HCT116 (cell line): ENCODE measurements at regions not wholly inside any gene's neighbourhood (a gene's known extent, or its start where the extent isn't known, plus 50 kb on each side); places are given as distances from the start of the nearest gene placed in this dataset.

Experiments used
- ATAC-seq: fragments of 200-7000 bp; cut with Tn5 transposase; 2 replicates; pipeline ENCODE4 v1.9.1; 2020; ENCODE audit warnings: mild to moderate bottlenecking, moderate library complexity
- BruUV-seq: library from RNA; stranded (reverse); fragments of 400-500 nt; replicated peaks from 2 replicates; lab custom pipeline; 2021; lab: Mats Ljungman, UMichigan
- CTCF ChIA-PET: fragments of 300-600 bp; sonication (Branson Sonifier 250); formaldehyde crosslinking; loops from one replicate; lab custom pipeline; 2021; ENCODE audit warnings: antibody characterized with exemption; lab: Charles Lee
- POLR2A ChIA-PET: fragments of 300-600, 350-600 bp; sonication (Branson Sonifier 250); formaldehyde crosslinking; loops from one replicate; lab custom pipeline; 2021; ENCODE audit warnings: antibody characterized with exemption; lab: Charles Lee
- RAD21 ChIA-PET, 2 experiments: fragments of 300-600 bp; sonication (Branson Sonifier 250); formaldehyde crosslinking; loops; one replicate each; lab custom pipeline; 2023; ENCODE audit warnings: low total read pairs in 2 of 2; ENCODE audit not compliant: uncharacterized antibody in 2 of 2, unreplicated experiment in 2 of 2, low non-redundant PET in 1 of 2; lab: Charles Lee
- DNase-seq: peaks from one replicate; pipeline ENCODE4 v3.0.0-alpha.2; 2010; ENCODE audit warnings: low read depth, low spot score
- H2AFZ ChIP-seq: fragments of 200-600 bp; shearing (Covaris generic), sonication (generic); 2 replicates; pipeline ENCODE4 v1.6.1; 2017; ENCODE audit warnings: low read depth, mixed run types, mixed read lengths, antibody characterized with exemption, low read length; ENCODE audit not compliant: poor library complexity, severe bottlenecking
- H3K27ac ChIP-seq: 2 replicates; pipeline ENCODE4 v1.5.1; 2012; ENCODE audit warnings: low read depth, low read length
- H3K27me3 ChIP-seq: fragments of 200-600 bp; sonication (generic); 2 replicates; pipeline ENCODE4 v1.6.1; 2016; ENCODE audit warnings: mixed run types, low read length, mixed read lengths; ENCODE audit not compliant: insufficient read depth
- H3K36me3 ChIP-seq, 2 experiments: fragments of 200-500 bp in 1 of 2; fragments of 200-600 bp in 1 of 2; sonication (Bioruptor generic) in 1 of 2; sonication (generic) in 1 of 2; 2 replicates each; pipeline versions ENCODE4 v1.5.1 to v1.6.1; 2014 to 2016; ENCODE audit warnings: low read length in 2 of 2, inconsistent platforms in 1 of 2, mixed read lengths in 1 of 2, mixed run types in 1 of 2; ENCODE audit not compliant: insufficient read depth in 2 of 2, control insufficient read depth in 1 of 2
- H3K4me1 ChIP-seq, 2 experiments: fragments of 200-600 bp in 1 of 2; sonication (generic) in 1 of 2; 2 replicates each; pipeline versions ENCODE4 v1.5.1 to v1.6.1; 2012 to 2017; ENCODE audit warnings: low read length in 2 of 2, inconsistent platforms in 1 of 2, mild to moderate bottlenecking in 1 of 2, mixed read lengths in 1 of 2, mixed run types in 1 of 2, moderate library complexity in 1 of 2; ENCODE audit not compliant: insufficient read depth in 2 of 2, control insufficient read depth in 1 of 2
- H3K4me2 ChIP-seq: fragments of 200-600 bp; sonication (generic); 2 replicates; pipeline ENCODE4 v1.6.1; 2017; ENCODE audit warnings: mixed run types, low read length, mixed read lengths
- H3K4me3 ChIP-seq, 2 experiments: fragments of 200-600 bp in 1 of 2; sonication (generic) in 1 of 2; replicated peaks in 1 of 2; 2 replicates each; pipeline ENCODE4 v1.5.1; 2011 to 2016; ENCODE audit warnings: low read length in 2 of 2, control low read depth in 1 of 2, low read depth in 1 of 2, mild to moderate bottlenecking in 1 of 2, mixed read lengths in 1 of 2, mixed run types in 1 of 2
- H3K79me2 ChIP-seq: fragments of 200-600 bp; sonication (generic); 2 replicates; pipeline ENCODE4 v1.6.1; 2017; ENCODE audit warnings: mild to moderate bottlenecking, mixed run types, low read length, moderate library complexity, mixed read lengths; ENCODE audit not compliant: insufficient read depth
- H3K9ac ChIP-seq: fragments of 200-600 bp; sonication (generic); 2 replicates; pipeline ENCODE4 v1.6.1; 2016; ENCODE audit warnings: low read length, mixed read lengths
- H3K9me2 ChIP-seq: fragments of 200-600 bp; sonication (generic), shearing (Covaris generic); 2 replicates; pipeline ENCODE4 v1.6.1; 2017; ENCODE audit warnings: mixed run types, mild to moderate bottlenecking, moderate library complexity; ENCODE audit not compliant: insufficient read depth
- H3K9me3 ChIP-seq, 2 experiments: fragments of 200-500 bp in 1 of 2; fragments of 200-600 bp in 1 of 2; sonication (Bioruptor generic) in 1 of 2; sonication (generic) in 1 of 2; 2 replicates each; pipeline ENCODE4 v1.6.1; 2014 to 2017; ENCODE audit warnings: low read length in 2 of 2, mixed read lengths in 2 of 2, inconsistent platforms in 1 of 2, low read depth in 1 of 2, mild to moderate bottlenecking in 1 of 2, mixed run types in 1 of 2, moderate library complexity in 1 of 2; ENCODE audit not compliant: control insufficient read depth in 1 of 2, insufficient read depth in 1 of 2
- H4K20me1 ChIP-seq: fragments of 200-600 bp; sonication (generic), shearing (Covaris generic); 2 replicates; pipeline ENCODE4 v1.6.1; 2017; ENCODE audit warnings: mixed run types, mild to moderate bottlenecking, moderate library complexity; ENCODE audit not compliant: insufficient read depth
- CBX3 ChIP-seq: IDR thresholded peaks from 2 replicates; pipeline ENCODE4 v1.6.1; 2012; ENCODE audit warnings: low read depth
- CEBPB ChIP-seq: IDR thresholded peaks from 2 replicates; pipeline ENCODE4 v1.6.1; 2012; ENCODE audit warnings: low read depth
- EGR1 ChIP-seq: IDR thresholded peaks from 2 replicates; pipeline ENCODE4 v1.6.1; 2012; ENCODE audit warnings: low read depth
- ELF1 ChIP-seq: IDR thresholded peaks from 2 replicates; pipeline ENCODE4 v1.6.1; 2012; ENCODE audit warnings: low read depth, borderline replicate concordance
- FOSL1 ChIP-seq: IDR thresholded peaks from 2 replicates; pipeline ENCODE4 v1.6.1; 2012; ENCODE audit warnings: low read depth
- JUND ChIP-seq: IDR thresholded peaks from 2 replicates; pipeline ENCODE4 v1.6.1; 2012
- POLR2AphosphoS5 ChIP-seq: IDR thresholded peaks from 2 replicates; pipeline ENCODE4 v1.6.1; 2011; ENCODE audit warnings: mild to moderate bottlenecking, low read depth, low read length, moderate library complexity
- RAD21 ChIP-seq: IDR thresholded peaks from 2 replicates; pipeline ENCODE4 v1.6.1; 2012; ENCODE audit warnings: low read depth, mild to moderate bottlenecking
- REST ChIP-seq: IDR thresholded peaks from 2 replicates; pipeline ENCODE4 v1.6.1; 2012; ENCODE audit warnings: low read depth
- SIN3A ChIP-seq: IDR thresholded peaks from 2 replicates; pipeline ENCODE4 v1.6.1; 2012; ENCODE audit warnings: low read depth
- SRF ChIP-seq: IDR thresholded peaks from 2 replicates; pipeline ENCODE4 v1.6.1; 2012; ENCODE audit warnings: low read depth
- TCF7L2 ChIP-seq: IDR thresholded peaks from 2 replicates; pipeline ENCODE4 v1.7.0; 2011; ENCODE audit warnings: borderline replicate concordance, inconsistent platforms; ENCODE audit not compliant: insufficient read depth, insufficient read length; ENCODE audit errors: extremely low read depth
- YY1 ChIP-seq: IDR thresholded peaks from 2 replicates; pipeline ENCODE4 v1.6.1; 2011; ENCODE audit warnings: low read length, low read depth, moderate library complexity, mild to moderate bottlenecking; ENCODE audit not compliant: insufficient replicate concordance; ENCODE audit errors: extremely low read depth
- ZBTB33 ChIP-seq: IDR thresholded peaks from 2 replicates; pipeline ENCODE4 v1.6.1; 2011; ENCODE audit warnings: mild to moderate bottlenecking, low read length, moderate library complexity; ENCODE audit not compliant: insufficient replicate concordance; ENCODE audit errors: extremely low read depth
- ZFX ChIP-seq: fragments of 450-650 bp; IDR thresholded peaks from 2 replicates; pipeline ENCODE4 v1.6.1; 2017
- intact Hi-C: fragments of 100-400 bp; cut with micrococcal nuclease; formaldehyde crosslinking; loops from 2 replicates; pipeline ENCODE4 v1.10.0; 2022

- H3K27ac ChIP-seq, result no peak overlapping the region
- no peak for DNase-seq
- H3K36me3 ChIP-seq, result peaks cover 13% of the 10 kb centered on the region in 2 experiments; a peak in 3 of 4 replicates
- CTCF ChIA-PET, result interaction anchor here (2.1 kb wide), 1 partner anchor 16 kb away, joined by 9 read pairs; no protein-coding TSS in a partner anchor
- BruUV-seq, result no TSS peak
- H3K4me1 ChIP-seq, result peaks cover 0 to 7% of the 10 kb centered on the region in 2 experiments; a peak in 1 of 4 replicates
- H3K9me2 ChIP-seq, result no peaks in the 10 kb centered on the region
- no peak overlapping the region for H3K4me2 ChIP-seq
- no peak for TF ChIP-seq POLR2AphosphoS5
- no peak for TF ChIP-seq SIN3A
- no peak for TF ChIP-seq CBX3
- TF ChIP-seq FOSL1, result no peak
- TF ChIP-seq ZBTB33, result no peak
- no peak for TF ChIP-seq ZFX
- no peak for TF ChIP-seq YY1
- no peak for TF ChIP-seq REST
- TF ChIP-seq CEBPB, result no peak
- TF ChIP-seq EGR1, result no peak
- TF ChIP-seq RAD21, result no peak
- TF ChIP-seq SRF, result no peak
- no peak for TF ChIP-seq JUND
- TF ChIP-seq ELF1, result no peak
- no peak for TF ChIP-seq TCF7L2
- TF ChIP-seq, all 23 proteins: peak for 0
- ChIA-PET POLR2A (no interaction called here), RAD21 (no interaction called here)
- intact Hi-C loops, result no loop called here
- H3K79me2 ChIP-seq, result no peaks in the 10 kb centered on the region
- no peak for ATAC-seq
- no peaks in the 10 kb centered on the region for H3K27me3 ChIP-seq
- no peak overlapping the region for H3K4me3 ChIP-seq
- H4K20me1 ChIP-seq, result no peaks in the 10 kb centered on the region
- no peak overlapping the region for H3K9ac ChIP-seq
- H2AFZ ChIP-seq, result no peak overlapping the region
- no peaks in the 10 kb centered on the region for H3K9me3 ChIP-seq
Measured at GRCh38 chr20:36824142-36824940, 50.8 kb upstream of the DSN1 start.
